SK-N-SH treated with all-trans-retinoic acid at 6 μM for 48 hours (cell line): ENCODE measurements at regions not wholly inside any gene's neighbourhood (a gene's known extent, or its start where the extent isn't known, plus 50 kb on each side); places are given as distances from the start of the nearest gene placed in this dataset.
A peak's percentile ranks its signal among the peaks of the same experiment; 100 is the strongest.
"Not testable (repeated sequence)": the region's sequence is repeated elsewhere in the genome, so short reads cannot be mapped to it uniquely, and the experiment has no call there.

Experiments used
- ATAC-seq: fragments of 200-7000 bp; cut with Tn5 transposase; 3 replicates; pipeline ENCODE4 v1.9.1; 2020; ENCODE audit warnings: mild to moderate bottlenecking, moderate library complexity
- ARNTL ChIP-seq: fragments of 450-650 bp; formaldehyde crosslinking; IDR thresholded peaks from 2 replicates; pipeline ENCODE4 v1.5.0; 2020; ENCODE audit warnings: low read depth, mild to moderate bottlenecking, moderate library complexity, borderline replicate concordance
- BACH2 ChIP-seq: fragments of 250-450 bp; sonication (Bioruptor Pico); IDR thresholded peaks from 2 replicates; pipeline ENCODE4 v1.9.0; 2021; ENCODE audit warnings: mild to moderate bottlenecking, borderline replicate concordance
- CSDC2 ChIP-seq: fragments of 250-450 bp; sonication (Bioruptor Pico); IDR thresholded peaks from 2 replicates; pipeline ENCODE4 v1.5.0; 2020; ENCODE audit warnings: mild to moderate bottlenecking, moderate library complexity
- ESRRG ChIP-seq: fragments of 250-450 bp; sonication (Bioruptor Pico); IDR thresholded peaks from 2 replicates; pipeline ENCODE4 v1.6.1; 2021; ENCODE audit warnings: mild to moderate bottlenecking
- GLIS3 ChIP-seq: fragments of 250-450 bp; sonication (Bioruptor Pico); IDR thresholded peaks from 2 replicates; pipeline ENCODE4 v1.5.0; 2020; ENCODE audit warnings: mild to moderate bottlenecking, moderate library complexity
- ISL1 ChIP-seq: fragments of 250-450 bp; sonication (Bioruptor Pico); IDR thresholded peaks from 2 replicates; pipeline ENCODE4 v2.1.2; 2022; ENCODE audit warnings: mild to moderate bottlenecking, moderate library complexity
- OSR1 ChIP-seq: fragments of 250-450 bp; sonication (Bioruptor Pico); IDR thresholded peaks from 2 replicates; pipeline ENCODE4 v1.8.0; 2022; ENCODE audit warnings: moderate library complexity, mild to moderate bottlenecking, inconsistent platforms
- POU6F1 ChIP-seq: fragments of 250-450 bp; sonication (Bioruptor Pico); IDR thresholded peaks from 2 replicates; pipeline ENCODE4 v1.8.0; 2021; ENCODE audit warnings: low read depth, mild to moderate bottlenecking, moderate library complexity, borderline replicate concordance
- PPARA ChIP-seq: fragments of 250-450 bp; sonication (Bioruptor Pico); IDR thresholded peaks from 2 replicates; pipeline ENCODE4 v1.5.0; 2020; ENCODE audit warnings: mild to moderate bottlenecking, borderline replicate concordance
- TCF4 ChIP-seq: fragments of 250-450 bp; sonication (Bioruptor Pico); IDR thresholded peaks from 2 replicates; pipeline ENCODE4 v1.8.0; 2021; ENCODE audit warnings: mild to moderate bottlenecking, moderate library complexity, borderline replicate concordance
- TOX ChIP-seq: fragments of 250-450 bp; sonication (Bioruptor Pico); IDR thresholded peaks from 2 replicates; pipeline ENCODE4 v1.8.0; 2021; ENCODE audit warnings: mild to moderate bottlenecking, moderate library complexity, borderline replicate concordance
- ZFP3 ChIP-seq: fragments of 250-450 bp; sonication (Bioruptor Pico); IDR thresholded peaks from 2 replicates; pipeline ENCODE4 v1.5.0; 2020; ENCODE audit warnings: mild to moderate bottlenecking, moderate library complexity
- ZFP30 ChIP-seq: fragments of 450-650 bp; formaldehyde crosslinking; IDR thresholded peaks from 2 replicates; pipeline ENCODE4 v1.5.0; 2022; ENCODE audit warnings: mild to moderate bottlenecking, moderate library complexity
- ZNF565 ChIP-seq: fragments of 450-650 bp; formaldehyde crosslinking; conservative IDR thresholded peaks from 2 replicates; pipeline ENCODE4 v1.5.0; 2020; ENCODE audit warnings: low read depth, mild to moderate bottlenecking, moderate library complexity
- ZNF70 ChIP-seq: fragments of 450-650 bp; formaldehyde crosslinking; IDR thresholded peaks from 2 replicates; pipeline ENCODE4 v1.5.0; 2020; ENCODE audit warnings: mild to moderate bottlenecking, moderate library complexity
- TF ChIP-seq, protein P1 (sequence below): fragments of 250-450 bp; sonication (Bioruptor Pico); IDR thresholded peaks from 2 replicates; pipeline ENCODE4 v1.5.1; 2020; ENCODE audit warnings: low read depth, mild to moderate bottlenecking, moderate library complexity
- TF ChIP-seq, protein P2 (sequence below): fragments of 250-450 bp; sonication (Bioruptor Pico); IDR thresholded peaks from 2 replicates; pipeline ENCODE4 v1.8.0; 2020; ENCODE audit warnings: mild to moderate bottlenecking, moderate library complexity, borderline replicate concordance
- TF ChIP-seq, protein P3 (sequence below): fragments of 250-450 bp; sonication (Bioruptor Pico); IDR thresholded peaks from 2 replicates; pipeline ENCODE4 v1.5.0; 2020; ENCODE audit warnings: mild to moderate bottlenecking, moderate library complexity
- TF ChIP-seq, protein P4 (sequence below): fragments of 250-450 bp; sonication (Bioruptor Pico); IDR thresholded peaks from 2 replicates; pipeline ENCODE4 v1.5.1; 2021; ENCODE audit warnings: mild to moderate bottlenecking, moderate library complexity

DNA sequence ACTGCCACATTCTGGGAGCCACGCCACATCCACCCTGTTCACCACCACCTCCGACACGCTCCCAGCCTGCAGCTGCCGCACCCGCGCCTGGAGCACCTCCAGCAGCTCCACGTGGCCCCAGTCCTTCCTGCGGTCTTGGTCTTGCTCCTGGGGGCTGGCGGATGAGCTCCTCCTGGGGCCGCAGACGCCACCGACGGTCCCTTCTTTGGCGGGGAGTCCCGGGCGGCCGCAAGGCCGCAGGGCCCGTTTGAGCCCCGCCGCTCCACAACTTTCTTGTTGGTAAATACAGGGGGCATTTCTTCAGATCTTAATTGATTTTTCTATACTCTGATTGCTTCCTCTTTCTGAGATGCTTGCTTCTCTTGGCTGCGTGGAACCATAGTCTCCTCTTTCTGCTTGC is 75.3 kb upstream of the MED13 start:
- TF ChIP-seq ARNTL (CRISPR knock-in tag) (no peak), ISL1 (CRISPR knock-in tag) (no peak), ZFP3 (CRISPR knock-in tag) (no peak), ZFP30 (CRISPR knock-in tag) (no peak), TCF4 (CRISPR knock-in tag) (no peak), ZNF70 (CRISPR knock-in tag) (no peak), TOX (CRISPR knock-in tag) (no peak), ESRRG (CRISPR knock-in tag) (no peak), BACH2 (no peak), GLIS3 (CRISPR knock-in tag) (no peak), ZNF565 (CRISPR knock-in tag) (no peak), PPARA (no peak), POU6F1 (CRISPR knock-in tag) (no peak), OSR1 (CRISPR knock-in tag) (no peak)
- TF ChIP-seq, protein P1, sequence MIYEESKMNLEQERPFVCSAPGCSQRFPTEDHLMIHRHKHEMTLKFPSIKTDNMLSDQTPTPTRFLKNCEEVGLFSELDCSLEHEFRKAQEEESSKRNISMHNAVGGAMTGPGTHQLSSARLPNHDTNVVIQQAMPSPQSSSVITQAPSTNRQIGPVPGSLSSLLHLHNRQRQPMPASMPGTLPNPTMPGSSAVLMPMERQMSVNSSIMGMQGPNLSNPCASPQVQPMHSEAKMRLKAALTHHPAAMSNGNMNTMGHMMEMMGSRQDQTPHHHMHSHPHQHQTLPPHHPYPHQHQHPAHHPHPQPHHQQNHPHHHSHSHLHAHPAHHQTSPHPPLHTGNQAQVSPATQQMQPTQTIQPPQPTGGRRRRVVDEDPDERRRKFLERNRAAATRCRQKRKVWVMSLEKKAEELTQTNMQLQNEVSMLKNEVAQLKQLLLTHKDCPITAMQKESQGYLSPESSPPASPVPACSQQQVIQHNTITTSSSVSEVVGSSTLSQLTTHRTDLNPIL, result no peak
- TF ChIP-seq, protein P2, sequence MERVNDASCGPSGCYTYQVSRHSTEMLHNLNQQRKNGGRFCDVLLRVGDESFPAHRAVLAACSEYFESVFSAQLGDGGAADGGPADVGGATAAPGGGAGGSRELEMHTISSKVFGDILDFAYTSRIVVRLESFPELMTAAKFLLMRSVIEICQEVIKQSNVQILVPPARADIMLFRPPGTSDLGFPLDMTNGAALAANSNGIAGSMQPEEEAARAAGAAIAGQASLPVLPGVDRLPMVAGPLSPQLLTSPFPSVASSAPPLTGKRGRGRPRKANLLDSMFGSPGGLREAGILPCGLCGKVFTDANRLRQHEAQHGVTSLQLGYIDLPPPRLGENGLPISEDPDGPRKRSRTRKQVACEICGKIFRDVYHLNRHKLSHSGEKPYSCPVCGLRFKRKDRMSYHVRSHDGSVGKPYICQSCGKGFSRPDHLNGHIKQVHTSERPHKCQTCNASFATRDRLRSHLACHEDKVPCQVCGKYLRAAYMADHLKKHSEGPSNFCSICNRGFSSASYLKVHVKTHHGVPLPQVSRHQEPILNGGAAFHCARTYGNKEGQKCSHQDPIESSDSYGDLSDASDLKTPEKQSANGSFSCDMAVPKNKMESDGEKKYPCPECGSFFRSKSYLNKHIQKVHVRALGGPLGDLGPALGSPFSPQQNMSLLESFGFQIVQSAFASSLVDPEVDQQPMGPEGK (CRISPR knock-in tag), result no peak
- TF ChIP-seq, protein P3, sequence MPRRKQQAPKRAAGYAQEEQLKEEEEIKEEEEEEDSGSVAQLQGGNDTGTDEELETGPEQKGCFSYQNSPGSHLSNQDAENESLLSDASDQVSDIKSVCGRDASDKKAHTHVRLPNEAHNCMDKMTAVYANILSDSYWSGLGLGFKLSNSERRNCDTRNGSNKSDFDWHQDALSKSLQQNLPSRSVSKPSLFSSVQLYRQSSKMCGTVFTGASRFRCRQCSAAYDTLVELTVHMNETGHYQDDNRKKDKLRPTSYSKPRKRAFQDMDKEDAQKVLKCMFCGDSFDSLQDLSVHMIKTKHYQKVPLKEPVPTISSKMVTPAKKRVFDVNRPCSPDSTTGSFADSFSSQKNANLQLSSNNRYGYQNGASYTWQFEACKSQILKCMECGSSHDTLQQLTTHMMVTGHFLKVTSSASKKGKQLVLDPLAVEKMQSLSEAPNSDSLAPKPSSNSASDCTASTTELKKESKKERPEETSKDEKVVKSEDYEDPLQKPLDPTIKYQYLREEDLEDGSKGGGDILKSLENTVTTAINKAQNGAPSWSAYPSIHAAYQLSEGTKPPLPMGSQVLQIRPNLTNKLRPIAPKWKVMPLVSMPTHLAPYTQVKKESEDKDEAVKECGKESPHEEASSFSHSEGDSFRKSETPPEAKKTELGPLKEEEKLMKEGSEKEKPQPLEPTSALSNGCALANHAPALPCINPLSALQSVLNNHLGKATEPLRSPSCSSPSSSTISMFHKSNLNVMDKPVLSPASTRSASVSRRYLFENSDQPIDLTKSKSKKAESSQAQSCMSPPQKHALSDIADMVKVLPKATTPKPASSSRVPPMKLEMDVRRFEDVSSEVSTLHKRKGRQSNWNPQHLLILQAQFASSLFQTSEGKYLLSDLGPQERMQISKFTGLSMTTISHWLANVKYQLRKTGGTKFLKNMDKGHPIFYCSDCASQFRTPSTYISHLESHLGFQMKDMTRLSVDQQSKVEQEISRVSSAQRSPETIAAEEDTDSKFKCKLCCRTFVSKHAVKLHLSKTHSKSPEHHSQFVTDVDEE (CRISPR knock-in tag), result no peak
- no peak for ATAC-seq

DNA sequence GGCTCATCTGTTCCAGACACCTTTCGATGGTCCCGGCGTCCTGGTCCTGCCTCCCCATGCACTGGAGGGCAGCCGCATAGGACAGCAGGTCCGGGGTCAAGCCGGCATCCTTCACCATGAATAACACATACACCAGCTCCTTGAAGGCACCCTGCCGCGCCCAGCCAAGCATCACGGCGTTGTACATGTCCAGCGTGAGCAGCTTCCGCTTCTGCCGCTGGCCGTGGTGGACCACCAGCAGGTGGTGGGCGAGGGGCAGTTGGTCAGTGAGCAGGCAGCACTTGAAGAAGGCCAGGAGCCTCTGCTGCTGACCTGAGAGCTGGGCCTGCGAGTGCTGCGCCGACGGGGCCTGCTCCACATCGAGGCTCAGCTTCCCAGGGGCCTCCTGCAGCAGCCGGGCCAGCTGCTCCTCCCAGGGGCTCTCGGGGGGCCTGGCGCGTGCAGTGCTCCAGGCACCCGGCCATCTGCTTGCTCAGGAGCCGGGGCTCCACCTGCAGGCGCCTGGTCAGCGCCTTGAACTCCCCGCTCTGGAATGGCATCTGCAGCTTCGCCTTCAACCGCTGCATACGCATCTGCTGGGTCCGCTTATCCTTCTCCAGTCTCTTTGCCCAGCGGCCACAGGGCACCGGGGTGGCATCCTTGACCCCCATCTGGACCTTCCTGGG is 74.7 kb upstream of the MED13 start:
- not testable (repeated sequence) for ATAC-seq

DNA sequence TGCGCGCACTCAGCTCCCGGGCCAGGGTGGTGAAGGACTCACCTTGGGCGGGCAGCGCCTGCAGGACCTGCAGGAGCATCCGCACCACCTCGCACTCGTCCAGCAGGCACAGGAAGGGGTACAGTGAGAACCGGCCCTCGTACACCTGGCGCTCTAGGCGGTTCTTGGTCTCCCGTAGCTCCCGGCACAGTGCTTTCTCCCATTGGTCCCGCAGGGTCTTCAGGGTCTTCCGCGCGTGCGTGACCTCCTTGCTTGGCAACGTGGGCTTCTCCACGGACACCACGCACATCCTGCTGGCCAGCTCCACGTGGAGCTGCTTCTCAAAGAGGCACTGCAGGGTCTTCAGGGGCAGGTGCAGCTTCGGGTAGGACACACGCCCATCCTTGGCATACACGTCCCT is 74.1 kb upstream of the MED13 start:
- no peak for ATAC-seq
- TF ChIP-seq TOX (CRISPR knock-in tag), result no peak
- no peak for TF ChIP-seq CSDC2
- no peak for TF ChIP-seq OSR1 (CRISPR knock-in tag)
- no peak for TF ChIP-seq BACH2
- TF ChIP-seq, protein P4, sequence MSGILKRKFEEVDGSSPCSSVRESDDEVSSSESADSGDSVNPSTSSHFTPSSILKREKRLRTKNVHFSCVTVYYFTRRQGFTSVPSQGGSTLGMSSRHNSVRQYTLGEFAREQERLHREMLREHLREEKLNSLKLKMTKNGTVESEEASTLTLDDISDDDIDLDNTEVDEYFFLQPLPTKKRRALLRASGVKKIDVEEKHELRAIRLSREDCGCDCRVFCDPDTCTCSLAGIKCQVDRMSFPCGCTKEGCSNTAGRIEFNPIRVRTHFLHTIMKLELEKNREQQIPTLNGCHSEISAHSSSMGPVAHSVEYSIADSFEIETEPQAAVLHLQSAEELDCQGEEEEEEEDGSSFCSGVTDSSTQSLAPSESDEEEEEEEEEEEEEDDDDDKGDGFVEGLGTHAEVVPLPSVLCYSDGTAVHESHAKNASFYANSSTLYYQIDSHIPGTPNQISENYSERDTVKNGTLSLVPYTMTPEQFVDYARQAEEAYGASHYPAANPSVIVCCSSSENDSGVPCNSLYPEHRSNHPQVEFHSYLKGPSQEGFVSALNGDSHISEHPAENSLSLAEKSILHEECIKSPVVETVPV, result no peak
- TF ChIP-seq, all 23 proteins: peak for 0

DNA sequence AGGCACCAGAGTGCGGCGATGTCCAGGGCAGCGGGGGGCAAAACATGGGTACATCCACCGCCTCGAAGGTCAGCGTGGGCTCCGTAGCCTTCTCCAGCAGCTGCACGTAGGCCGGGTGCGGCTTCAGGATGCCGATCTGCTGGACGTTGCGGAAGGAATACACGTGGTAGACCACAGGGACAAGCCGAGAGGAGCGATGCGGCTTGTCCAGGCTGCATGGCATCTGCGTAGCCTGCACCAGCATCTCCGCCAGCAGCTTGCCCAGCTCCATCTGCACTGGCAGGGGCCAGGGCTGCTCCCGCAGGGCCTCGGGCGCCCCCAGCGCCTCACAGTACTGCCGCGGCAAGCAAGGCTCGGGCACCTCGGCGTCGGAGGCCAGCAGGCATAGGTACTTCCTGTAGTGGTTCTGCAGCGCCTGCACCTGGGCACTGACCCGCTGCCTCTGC is 73.6 kb upstream of the MED13 start:
- ATAC-seq, result peak; percentile 83

- ATAC-seq, result peak; percentile 59
Measured at GRCh38 chr17:62137734-62138624, 72.9 kb upstream of the MED13 start.

DNA sequence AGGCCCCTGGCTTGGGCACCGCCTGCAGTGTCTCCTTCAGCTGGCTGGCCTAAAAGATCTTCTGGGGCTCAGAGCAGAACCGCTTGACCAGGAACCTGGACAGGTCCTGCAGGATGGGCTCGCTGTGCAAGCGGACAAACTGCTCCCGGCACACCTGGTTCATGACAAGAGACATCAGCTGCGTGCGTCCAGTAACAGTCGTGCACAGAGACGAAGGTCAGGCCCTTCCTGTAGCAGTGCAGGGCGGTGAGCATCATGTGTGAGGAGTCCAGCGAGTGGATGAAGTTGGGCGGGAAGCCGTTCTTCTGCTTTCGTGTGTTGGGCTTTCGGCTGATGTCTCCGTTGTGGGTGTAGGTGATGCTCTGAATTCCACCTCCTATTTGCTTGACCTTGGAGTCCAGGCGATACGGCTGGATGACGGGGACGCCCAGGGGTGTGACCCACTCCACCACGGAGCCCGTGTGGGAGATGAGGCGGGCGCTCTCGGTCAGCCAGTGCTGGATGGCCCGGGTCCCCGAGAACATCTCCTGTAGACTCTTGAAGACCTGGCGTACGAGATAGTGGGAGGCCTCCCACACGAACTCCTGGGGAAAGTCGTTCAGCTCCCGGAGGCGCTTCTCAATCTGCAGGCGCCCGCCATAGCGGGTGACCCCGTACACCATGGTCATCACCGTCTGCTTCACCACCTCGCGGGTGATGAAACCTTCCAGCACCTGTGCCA is 72.1 kb upstream of the MED13 start:
- not testable (repeated sequence) for ATAC-seq
